H1 (cell line): ENCODE measurements at regions not wholly inside any gene's neighbourhood (a gene's known extent, or its start where the extent isn't known, plus 50 kb on each side); places are given as distances from the start of the nearest gene placed in this dataset.

ENCODE experiments used
- CTCF ChIP-seq, 3 experiments: IDR thresholded peaks; 1 replicate in 2 of 3; 2 replicates in 1 of 3; pipeline versions ENCODE4 v1.5.1 to v1.6.1; 2011; ENCODE audit warnings: low read length in 3 of 3, mild to moderate bottlenecking in 3 of 3, inconsistent platforms in 2 of 3, low read depth in 1 of 3, moderate library complexity in 1 of 3; ENCODE audit not compliant: insufficient read depth in 1 of 3; ENCODE audit errors: control extremely low read depth in 1 of 3
- EP300 ChIP-seq, 2 experiments: IDR thresholded peaks; 1 replicate in 1 of 2; 2 replicates in 1 of 2; pipeline ENCODE4 v1.6.1; 2011 to 2012; ENCODE audit warnings: low read depth in 2 of 2, low read length in 2 of 2, mild to moderate bottlenecking in 2 of 2, borderline replicate concordance in 1 of 2, inconsistent platforms in 1 of 2, moderate library complexity in 1 of 2
- EZH2 ChIP-seq: fragments of 200-600 bp; sonication (generic); IDR thresholded peaks from 2 replicates; pipeline ENCODE4 v1.7.1; 2012; ENCODE audit warnings: low read depth, mild to moderate bottlenecking, moderate library complexity, low read length, inconsistent platforms; ENCODE audit not compliant: severe bottlenecking
- HDAC6 ChIP-seq: IDR thresholded peaks from one replicate; pipeline ENCODE4 v1.7.1; 2012; ENCODE audit warnings: low read depth, mild to moderate bottlenecking, inconsistent platforms, low read length, moderate library complexity
- MAX ChIP-seq: IDR thresholded peaks from 2 replicates; pipeline ENCODE4 v1.6.1; 2012; ENCODE audit warnings: inconsistent platforms
- POLR2AphosphoS5 ChIP-seq: IDR thresholded peaks from 2 replicates; pipeline ENCODE4 v1.6.1; 2011; ENCODE audit warnings: low read depth, low read length

- TF ChIP-seq CTCF (IDR thresholded peaks at IDR 0.05; ENCODE audit: control extremely low read depth in 1 of 3, insufficient read depth in 1 of 3, low read depth in 1 of 3, low read length in 3 of 3) = no peak
- no peak for TF ChIP-seq EZH2
- no peak for TF ChIP-seq HDAC6
- TF ChIP-seq EP300 (IDR thresholded peaks at IDR 0.05; ENCODE audit: borderline replicate concordance in 1 of 2, low read depth in 2 of 2, low read length in 2 of 2) = no peak
- no peak for TF ChIP-seq MAX
- TF ChIP-seq POLR2AphosphoS5 = no peak
Observed at GRCh38 chr5:17367256-17367840, 130.7 kb upstream of the TAF11L2 start.
